DOHH2 (cell line): ENCODE measurements at regions not wholly inside any gene's neighbourhood (a gene's known extent, or its start where the extent isn't known, plus 50 kb on each side); places are given as distances from the start of the nearest gene placed in this dataset.

ENCODE experiments used
- H3F3A ChIP-seq: fragments of 200-600 bp; sonication (generic), shearing (Covaris generic); 2 replicates; pipeline ENCODE4 v1.6.0; 2016; ENCODE audit warnings: antibody characterized with exemption, mild to moderate bottlenecking; ENCODE audit not compliant: control insufficient read depth, insufficient read depth
- H3K27ac ChIP-seq: fragments of 200-600 bp; sonication (generic); 2 replicates; pipeline ENCODE4 v1.5.1; 2014; ENCODE audit warnings: low read depth, mild to moderate bottlenecking, low read length, moderate library complexity
- H3K27me3 ChIP-seq: fragments of 200-600 bp; sonication (generic); 2 replicates; pipeline ENCODE4 v1.6.1; 2014; ENCODE audit warnings: mild to moderate bottlenecking, low read length, mixed read lengths; ENCODE audit not compliant: control insufficient read depth
- H3K36me3 ChIP-seq: fragments of 200-600 bp; sonication (generic); 2 replicates; pipeline ENCODE4 v1.6.1; 2014; ENCODE audit warnings: mild to moderate bottlenecking, low read length, moderate library complexity, mixed read lengths; ENCODE audit not compliant: control insufficient read depth
- H3K4me1 ChIP-seq: fragments of 200-600 bp; sonication (generic); 2 replicates; pipeline ENCODE4 v1.6.1; 2014; ENCODE audit warnings: mild to moderate bottlenecking, low read length, mixed read lengths; ENCODE audit not compliant: control insufficient read depth
- H3K4me2 ChIP-seq: fragments of 200-600 bp; sonication (generic); 2 replicates; pipeline ENCODE4 v1.6.0; 2014; ENCODE audit warnings: mild to moderate bottlenecking, low read length, moderate library complexity
- H3K4me3 ChIP-seq: fragments of 200-600 bp; sonication (generic); 2 replicates; pipeline ENCODE4 v1.5.1; 2014; ENCODE audit warnings: mild to moderate bottlenecking, low read length, mixed read lengths
- H3K79me2 ChIP-seq: fragments of 200-600 bp; sonication (generic); 2 replicates; pipeline ENCODE4 v1.6.1; 2014; ENCODE audit warnings: mild to moderate bottlenecking, low read length, mixed read lengths; ENCODE audit not compliant: control insufficient read depth
- H3K9me2 ChIP-seq: fragments of 200-600 bp; sonication (generic); replicated peaks from 2 replicates; pipeline ENCODE4 v1.6.1; 2014; ENCODE audit warnings: mild to moderate bottlenecking, low read length, mixed read lengths; ENCODE audit not compliant: control insufficient read depth
- H3K9me3 ChIP-seq: fragments of 200-600 bp; sonication (generic); 2 replicates; pipeline ENCODE4 v1.6.1; 2014; ENCODE audit warnings: antibody characterized with exemption, low read length, mixed read lengths; ENCODE audit not compliant: control insufficient read depth, insufficient read depth
- H4K20me1 ChIP-seq: fragments of 200-600 bp; sonication (generic); 2 replicates; pipeline ENCODE4 v1.6.0; 2014; ENCODE audit warnings: low read depth, mild to moderate bottlenecking, antibody characterized with exemption, low read length, moderate library complexity; ENCODE audit not compliant: control insufficient read depth, insufficient read depth
- CTCF ChIP-seq: fragments of 200-600 bp; sonication (generic); IDR thresholded peaks from one replicate; pipeline ENCODE4 v1.5.1; 2014; ENCODE audit warnings: antibody characterized with exemption, mild to moderate bottlenecking, low read depth, low read length; ENCODE audit not compliant: poor library complexity, severe bottlenecking
- EZH2phosphoT487 ChIP-seq: fragments of 200-600 bp; sonication (generic); IDR thresholded peaks from 2 replicates; pipeline ENCODE4 v1.6.1; 2017; ENCODE audit warnings: borderline replicate concordance, mild to moderate bottlenecking, antibody characterized with exemption, low read length, moderate library complexity, mixed read lengths

- Histone ChIP-seq H3K4me3 (no peak overlapping the region), H3K79me2 (no peaks in the 10 kb centered on the region), H3K4me1 (no peaks in the 10 kb centered on the region), H3K9me2 (no peaks in the 10 kb centered on the region), H3F3A (no peaks in the 10 kb centered on the region), H3K27me3 (no peaks in the 10 kb centered on the region), H3K36me3 (no peaks in the 10 kb centered on the region), H3K4me2 (no peak overlapping the region), H4K20me1 (no peaks in the 10 kb centered on the region), H3K27ac (no peak overlapping the region), H3K9me3 (no peaks in the 10 kb centered on the region)
- no peak for TF ChIP-seq EZH2phosphoT487
- no peak for TF ChIP-seq CTCF
Observed at GRCh38 chr4:170875868-170876267, 786.1 kb upstream of the AADAT start.

GRCh38 chr4:170872794-170873193, 783.0 kb upstream of the AADAT start:
- no peaks in the 10 kb centered on the region for H3K9me3 ChIP-seq
- TF ChIP-seq CTCF: no peak
- no peak for TF ChIP-seq EZH2phosphoT487
- H3K4me2 ChIP-seq: no peak overlapping the region
- no peaks in the 10 kb centered on the region for H3K79me2 ChIP-seq
- no peaks in the 10 kb centered on the region for H3K27me3 ChIP-seq
- H3K4me1 ChIP-seq: no peaks in the 10 kb centered on the region
- H3K27ac ChIP-seq: no peak overlapping the region
- H3F3A ChIP-seq: no peaks in the 10 kb centered on the region
- no peak overlapping the region for H3K4me3 ChIP-seq
- no peaks in the 10 kb centered on the region for H4K20me1 ChIP-seq
- H3K9me2 ChIP-seq: no peaks in the 10 kb centered on the region
- no peaks in the 10 kb centered on the region for H3K36me3 ChIP-seq

GRCh38 chr4:170868170-170868569, 778.4 kb upstream of the AADAT start:
- Histone ChIP-seq H3K9me3 (no peaks in the 10 kb centered on the region), H3K79me2 (no peaks in the 10 kb centered on the region), H3F3A (no peaks in the 10 kb centered on the region), H3K4me3 (no peak overlapping the region), H3K27me3 (no peaks in the 10 kb centered on the region), H3K9me2 (no peaks in the 10 kb centered on the region), H3K36me3 (no peaks in the 10 kb centered on the region), H3K4me1 (no peaks in the 10 kb centered on the region), H3K4me2 (no peak overlapping the region), H4K20me1 (no peaks in the 10 kb centered on the region), H3K27ac (no peak overlapping the region)
- no peak for TF ChIP-seq EZH2phosphoT487
- TF ChIP-seq CTCF: no peak

GRCh38 chr4:170854097-170854496, 764.3 kb upstream of the AADAT start:
- H3K36me3 ChIP-seq: no peaks in the 10 kb centered on the region
- H3K4me2 ChIP-seq: no peak overlapping the region
- no peaks in the 10 kb centered on the region for H3K9me3 ChIP-seq
- no peaks in the 10 kb centered on the region for H3F3A ChIP-seq
- no peak overlapping the region for H3K27ac ChIP-seq
- no peaks in the 10 kb centered on the region for H4K20me1 ChIP-seq
- no peak overlapping the region for H3K4me3 ChIP-seq
- H3K27me3 ChIP-seq: no peaks in the 10 kb centered on the region
- H3K9me2 ChIP-seq: no peaks in the 10 kb centered on the region
- TF ChIP-seq EZH2phosphoT487 (no peak), CTCF (no peak)
- no peaks in the 10 kb centered on the region for H3K4me1 ChIP-seq
- no peaks in the 10 kb centered on the region for H3K79me2 ChIP-seq
